ENCODE measurements at regions not wholly inside any gene's neighbourhood (a gene's known extent, or its start where the extent isn't known, plus 50 kb on each side); places are given as distances from the start of the nearest gene placed in this dataset.
"Not testable (repeated sequence)": the region's sequence is repeated elsewhere in the genome, so short reads cannot be mapped to it uniquely, and the experiment has no call there.

- DNase-seq, result no peak
Observed at GRCh38 chr6:158920311-158920905, 79.6 kb downstream of the RSPH3 start.

- DNase-seq, result no peak
Observed at GRCh38 chr6:158919865-158920264, 80.1 kb downstream of the RSPH3 start.

- DNase-seq, result no peak
Observed at GRCh38 chr6:158916617-158917016, 83.4 kb downstream of the RSPH3 start.

- DNase-seq, result no peak
Observed at GRCh38 chr6:158914923-158915322, 85.1 kb downstream of the RSPH3 start.

- DNase-seq, result no peak
Observed at GRCh38 chr6:158913580-158913979, 86.4 kb downstream of the RSPH3 start.

GRCh38 chr6:158912655-158913054 lies 87.3 kb downstream of the RSPH3 start:
- no peak for DNase-seq

- DNase-seq, result no peak
Observed at GRCh38 chr6:158911746-158912480, 88.1 kb downstream of the RSPH3 start.

GRCh38 chr6:158910484-158911440 lies 89.2 kb downstream of the RSPH3 start:
- DNase-seq, result peak; percentile 9

- DNase-seq, result no peak
Observed at GRCh38 chr6:158909938-158910337, 90.1 kb downstream of the RSPH3 start.

GRCh38 chr6:158908606-158909005 lies 89.4 kb upstream of the EZR start:
- DNase-seq, result no peak

GRCh38 chr6:158907931-158908330 lies 88.8 kb upstream of the EZR start:
- no peak for DNase-seq

GRCh38 chr6:158906926-158907325 lies 87.8 kb upstream of the EZR start:
- no peak for DNase-seq

GRCh38 chr6:158905277-158905676 lies 86.1 kb upstream of the EZR start:
- DNase-seq, result no peak

- no peak for DNase-seq
Observed at GRCh38 chr6:158903801-158904200, 84.6 kb upstream of the EZR start.

GRCh38 chr6:158900663-158901312 lies 81.6 kb upstream of the EZR start:
- DNase-seq, result no peak

- DNase-seq, result no peak
Observed at GRCh38 chr6:158897236-158897635, 78.1 kb upstream of the EZR start.

- DNase-seq, result no peak
Observed at GRCh38 chr6:158895661-158896060, 76.5 kb upstream of the EZR start.

GRCh38 chr6:158894193-158894592 lies 75.0 kb upstream of the EZR start:
- DNase-seq, result no peak

GRCh38 chr6:158892266-158892665 lies 73.1 kb upstream of the EZR start:
- DNase-seq, result no peak

GRCh38 chr6:158891560-158891959 lies 72.4 kb upstream of the EZR start:
- not testable (repeated sequence) for DNase-seq

GRCh38 chr6:158888171-158888570 lies 69.0 kb upstream of the EZR start:
- not testable (repeated sequence) for DNase-seq

GRCh38 chr6:158886346-158886977 lies 67.3 kb upstream of the EZR start:
- DNase-seq, result not testable (repeated sequence)

- DNase-seq, result not testable (repeated sequence)
Observed at GRCh38 chr6:158881884-158882283, 62.7 kb upstream of the EZR start.
